GM12874 (cell line): ENCODE measurements at regions not wholly inside any gene's neighbourhood (a gene's known extent, or its start where the extent isn't known, plus 50 kb on each side); places are given as distances from the start of the nearest gene placed in this dataset.

Source experiments
- TF ChIP-seq, protein P1 (sequence below): IDR thresholded peaks from 2 replicates; pipeline ENCODE4 v1.5.1; 2011; ENCODE audit warnings: low read depth, mild to moderate bottlenecking, control low read depth, low read length, moderate library complexity; ENCODE audit not compliant: insufficient read depth

DNA sequence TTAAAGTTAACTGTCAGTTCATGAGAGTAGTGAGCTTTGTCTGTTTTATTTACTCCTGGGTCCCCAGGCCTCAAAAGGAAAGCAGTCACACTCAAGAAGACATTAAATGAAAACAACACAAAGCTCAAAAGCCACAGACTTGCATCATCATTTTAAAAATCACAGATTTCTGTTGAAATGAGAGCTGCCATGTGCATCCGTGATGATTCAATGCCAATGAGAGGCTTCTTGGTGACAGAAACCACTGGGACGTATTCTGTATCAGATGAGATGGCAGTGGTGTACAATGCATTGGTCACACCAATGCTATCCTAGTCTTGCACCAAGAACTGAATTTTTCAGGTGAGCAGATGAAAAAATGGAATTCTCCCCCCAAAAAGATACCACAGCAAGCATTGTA lies 204.8 kb downstream of the ANAPC1 start:
- TF ChIP-seq, protein P1, sequence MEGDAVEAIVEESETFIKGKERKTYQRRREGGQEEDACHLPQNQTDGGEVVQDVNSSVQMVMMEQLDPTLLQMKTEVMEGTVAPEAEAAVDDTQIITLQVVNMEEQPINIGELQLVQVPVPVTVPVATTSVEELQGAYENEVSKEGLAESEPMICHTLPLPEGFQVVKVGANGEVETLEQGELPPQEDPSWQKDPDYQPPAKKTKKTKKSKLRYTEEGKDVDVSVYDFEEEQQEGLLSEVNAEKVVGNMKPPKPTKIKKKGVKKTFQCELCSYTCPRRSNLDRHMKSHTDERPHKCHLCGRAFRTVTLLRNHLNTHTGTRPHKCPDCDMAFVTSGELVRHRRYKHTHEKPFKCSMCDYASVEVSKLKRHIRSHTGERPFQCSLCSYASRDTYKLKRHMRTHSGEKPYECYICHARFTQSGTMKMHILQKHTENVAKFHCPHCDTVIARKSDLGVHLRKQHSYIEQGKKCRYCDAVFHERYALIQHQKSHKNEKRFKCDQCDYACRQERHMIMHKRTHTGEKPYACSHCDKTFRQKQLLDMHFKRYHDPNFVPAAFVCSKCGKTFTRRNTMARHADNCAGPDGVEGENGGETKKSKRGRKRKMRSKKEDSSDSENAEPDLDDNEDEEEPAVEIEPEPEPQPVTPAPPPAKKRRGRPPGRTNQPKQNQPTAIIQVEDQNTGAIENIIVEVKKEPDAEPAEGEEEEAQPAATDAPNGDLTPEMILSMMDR: no peak

DNA sequence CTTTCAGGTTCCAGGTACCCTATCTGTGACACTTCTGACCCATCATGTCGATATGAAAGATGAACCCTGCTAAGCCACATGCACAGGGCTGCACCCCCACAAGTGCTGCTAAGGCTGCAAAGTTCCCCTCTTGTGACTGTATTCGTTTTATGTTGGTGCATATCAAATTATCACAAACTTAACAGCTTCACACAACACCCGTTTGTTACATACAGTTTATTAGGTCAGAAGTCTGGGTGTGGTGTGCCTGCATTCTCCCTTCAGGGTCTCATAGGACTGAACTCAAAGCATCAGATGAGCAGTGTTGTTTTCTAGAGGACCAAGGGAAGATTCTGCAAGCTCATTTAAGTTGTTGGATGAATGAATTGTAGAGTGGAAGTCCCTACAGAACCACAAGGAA lies 199.4 kb downstream of the ANAPC1 start:
- TF ChIP-seq, protein P1: no peak

DNA sequence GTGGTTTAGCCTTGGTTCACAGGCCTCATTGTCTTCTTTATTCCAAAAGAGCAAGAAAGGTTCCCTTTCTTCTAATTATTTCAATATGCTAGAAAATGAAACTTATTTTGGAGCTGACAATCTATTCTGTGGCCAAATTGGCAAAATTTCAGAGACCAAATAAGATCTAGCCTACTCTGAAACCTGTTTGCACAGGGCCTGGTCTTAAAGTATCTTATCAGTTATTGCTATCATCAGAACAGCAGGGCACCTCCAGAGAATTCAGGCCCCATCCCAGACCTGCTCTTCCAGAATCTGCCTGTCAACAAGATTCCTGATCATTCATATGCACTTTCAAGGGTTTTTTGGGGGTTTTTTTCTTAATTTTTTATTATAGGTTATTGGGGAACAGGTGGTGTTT lies 198.7 kb downstream of the ANAPC1 start:
- TF ChIP-seq, protein P1: no peak

DNA sequence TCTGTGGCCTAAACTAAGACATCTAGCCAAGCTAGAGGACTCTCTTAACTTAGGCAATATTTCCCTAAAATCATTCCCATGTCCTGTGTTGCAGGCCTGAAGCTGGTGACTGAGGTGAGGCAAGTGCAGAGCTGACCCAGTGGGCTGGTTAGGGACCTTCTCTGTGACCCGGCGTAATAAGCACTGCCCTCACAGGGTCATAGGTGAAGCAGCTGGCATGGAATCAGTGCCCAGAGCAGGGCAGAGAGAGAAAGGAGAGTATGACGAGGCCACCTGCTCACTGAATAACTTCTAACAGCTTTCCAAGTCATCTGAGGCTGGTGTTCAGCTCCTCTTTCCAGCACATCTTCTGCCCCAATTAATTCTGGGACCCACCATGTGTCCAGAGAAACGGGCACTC lies 197.0 kb downstream of the ANAPC1 start:
- TF ChIP-seq, protein P1: no peak

DNA sequence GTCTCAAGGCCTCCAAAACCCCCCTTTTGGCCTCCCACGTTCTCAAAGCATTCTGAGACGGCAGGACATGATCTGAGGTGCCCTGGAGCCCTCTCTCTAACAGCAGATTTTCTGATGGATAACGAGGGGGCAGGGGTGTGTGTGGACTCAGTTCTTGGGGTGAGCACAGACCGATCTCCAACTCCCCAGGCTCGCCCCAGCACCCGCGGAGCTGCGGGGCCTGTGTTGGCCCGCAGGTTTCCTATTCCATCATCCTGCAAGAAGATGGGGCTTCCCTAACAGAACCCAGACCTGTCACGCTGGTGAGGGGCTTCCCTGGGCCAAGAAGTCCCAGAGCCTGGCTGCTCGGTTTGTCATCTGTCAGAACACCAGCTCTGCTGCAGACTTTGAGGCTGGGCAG lies 196.1 kb downstream of the ANAPC1 start:
- TF ChIP-seq, protein P1: no peak

DNA sequence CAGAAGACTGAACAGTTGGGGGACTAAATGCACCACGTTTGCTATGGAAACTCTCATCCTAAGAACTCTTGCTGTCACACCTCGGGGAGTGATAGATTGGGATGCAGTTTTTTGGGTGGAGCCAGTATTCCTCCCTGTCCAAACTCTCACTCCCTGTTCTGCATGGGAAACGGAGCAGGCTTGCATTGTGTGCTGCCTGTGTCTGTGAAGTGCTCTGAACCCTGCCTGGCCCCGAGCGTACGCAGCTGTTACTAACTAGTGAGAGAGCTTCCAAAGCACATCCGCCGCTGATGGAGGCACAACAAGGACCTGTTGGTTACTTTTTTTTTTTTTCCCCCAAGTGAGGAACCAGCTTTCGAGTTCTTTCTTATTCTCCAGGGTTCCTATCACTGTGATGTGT lies 195.5 kb downstream of the ANAPC1 start:
- TF ChIP-seq, protein P1: no peak

DNA sequence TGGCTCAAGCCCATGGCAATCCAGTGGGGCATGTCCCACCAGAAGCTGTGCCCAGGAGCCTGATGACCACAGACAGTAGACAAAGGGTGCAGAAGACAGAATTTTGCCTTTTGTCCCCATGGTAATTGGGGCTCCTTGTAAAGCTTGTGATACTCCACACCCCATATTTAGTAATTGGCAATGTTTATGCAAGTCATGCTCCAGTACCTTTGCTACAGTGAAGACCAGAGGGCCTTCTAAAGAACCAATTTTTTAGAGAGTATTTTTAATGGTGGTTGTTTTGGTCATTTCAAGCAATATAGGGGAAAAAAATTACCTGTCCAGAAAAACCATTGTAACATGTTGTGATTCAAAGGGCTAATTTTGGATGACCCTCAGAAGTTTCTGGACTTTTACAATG lies 194.8 kb downstream of the ANAPC1 start:
- TF ChIP-seq, protein P1: no peak

DNA sequence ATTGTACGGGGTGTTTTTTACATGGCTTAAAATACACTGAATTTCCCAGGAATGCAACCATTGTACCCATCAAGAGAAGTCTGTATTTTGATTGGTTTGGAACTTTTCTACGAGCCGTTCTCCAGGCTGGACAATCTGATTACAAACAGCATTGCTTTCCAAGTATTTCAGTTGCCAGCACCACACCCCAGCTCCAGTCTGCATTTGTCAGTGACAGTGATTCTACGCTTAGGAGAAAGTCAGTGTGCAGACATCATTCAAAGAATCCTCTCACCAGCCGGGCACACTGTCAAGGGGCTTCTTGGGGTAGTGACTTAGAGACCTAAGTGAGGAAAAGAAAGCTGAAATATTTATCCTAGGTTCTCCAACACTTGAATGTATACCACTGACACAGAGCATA lies 194.1 kb downstream of the ANAPC1 start:
- TF ChIP-seq, protein P1: no peak
